GM18498 (cell line): ENCODE measurements at regions not wholly inside any gene's neighbourhood (a gene's known extent, or its start where the extent isn't known, plus 50 kb on each side); places are given as distances from the start of the nearest gene placed in this dataset.
"Not testable (repeated sequence)": the region's sequence is repeated elsewhere in the genome, so short reads cannot be mapped to it uniquely, and the experiment has no call there.

Experiments
- ATAC-seq: cut with Tn5 transposase; IDR thresholded peaks from one replicate; pipeline ENCODE4 v1.9.1; 2021; ENCODE audit warnings: mild to moderate bottlenecking, moderate library complexity; ENCODE audit not compliant: unreplicated experiment

GRCh38 chr21:31609081-31609480 lies 50.4 kb upstream of the SOD1 start:
- no peak for ATAC-seq

- ATAC-seq, result no peak
Observed at GRCh38 chr21:31607791-31608190, 51.7 kb upstream of the SOD1 start.

- no peak for ATAC-seq
Observed at GRCh38 chr21:31606081-31606874, 53.2 kb upstream of the SOD1 start.

- peak; percentile 74 for ATAC-seq
Observed at GRCh38 chr21:31604591-31605190, 54.8 kb upstream of the SOD1 start.

- ATAC-seq, result no peak
Observed at GRCh38 chr21:31599563-31599962, 59.9 kb upstream of the SOD1 start.

- ATAC-seq, result no peak
Observed at GRCh38 chr21:31599013-31599412, 60.5 kb upstream of the SOD1 start.

- ATAC-seq, result no peak
Observed at GRCh38 chr21:31597683-31598082, 61.8 kb upstream of the SOD1 start.

GRCh38 chr21:31596055-31596454 lies 63.4 kb upstream of the SOD1 start:
- ATAC-seq, result no peak

GRCh38 chr21:31594726-31595125 lies 64.8 kb upstream of the SOD1 start:
- ATAC-seq, result no peak

- no peak for ATAC-seq
Observed at GRCh38 chr21:31594279-31594678, 65.2 kb upstream of the SOD1 start.

- no peak for ATAC-seq
Observed at GRCh38 chr21:31592963-31593560, 66.4 kb upstream of the SOD1 start.

- no peak for ATAC-seq
Observed at GRCh38 chr21:31592516-31592915, 67.0 kb upstream of the SOD1 start.

- no peak for ATAC-seq
Observed at GRCh38 chr21:31589820-31590219, 69.7 kb upstream of the SOD1 start.

- no peak for ATAC-seq
Observed at GRCh38 chr21:31586118-31586517, 73.4 kb upstream of the SOD1 start.

GRCh38 chr21:31583937-31584336 lies 75.6 kb upstream of the SOD1 start:
- ATAC-seq, result not testable (repeated sequence)

GRCh38 chr21:31583498-31583897 lies 76.0 kb upstream of the SOD1 start:
- no peak for ATAC-seq

GRCh38 chr21:31580866-31581276 lies 78.6 kb upstream of the SOD1 start:
- ATAC-seq, result peak; percentile 69

GRCh38 chr21:31577271-31577670 lies 82.2 kb upstream of the SOD1 start:
- ATAC-seq, result no peak

- no peak for ATAC-seq
Observed at GRCh38 chr21:31576428-31576827, 83.1 kb upstream of the SOD1 start.

- no peak for ATAC-seq
Observed at GRCh38 chr21:31573217-31573616, 86.3 kb upstream of the SOD1 start.

GRCh38 chr21:31571879-31572278 lies 87.6 kb upstream of the SOD1 start:
- ATAC-seq, result no peak
